GM19351 (cell line): ENCODE measurements at regions not wholly inside any gene's neighbourhood (a gene's known extent, or its start where the extent isn't known, plus 50 kb on each side); places are given as distances from the start of the nearest gene placed in this dataset.

Experiments used
- ATAC-seq: cut with Tn5 transposase; IDR thresholded peaks from one replicate; pipeline ENCODE4 v1.9.1; 2021; ENCODE audit warnings: mild to moderate bottlenecking, moderate library complexity; ENCODE audit not compliant: unreplicated experiment

GRCh38 chr1:58861506-58861905 is 77.7 kb upstream of the JUN start:
- no peak for ATAC-seq

- no peak for ATAC-seq
These were observed 79.0 kb upstream of the JUN start for GRCh38 chr1:58862728-58863385.

GRCh38 chr1:58864654-58865053 is 80.8 kb upstream of the JUN start:
- ATAC-seq = no peak

- ATAC-seq = no peak
These were observed 82.7 kb upstream of the JUN start for GRCh38 chr1:58866578-58866977.

GRCh38 chr1:58869638-58870297 is 85.9 kb upstream of the JUN start:
- ATAC-seq = no peak

GRCh38 chr1:58870298-58870676 is 86.4 kb upstream of the JUN start:
- no peak for ATAC-seq

- ATAC-seq = no peak
These were observed 90.5 kb upstream of the JUN start for GRCh38 chr1:58874342-58874741.

- no peak for ATAC-seq
These were observed 91.2 kb upstream of the JUN start for GRCh38 chr1:58874757-58875755.

- no peak for ATAC-seq
These were observed 95.6 kb upstream of the JUN start for GRCh38 chr1:58879464-58879863.

GRCh38 chr1:58880592-58880991 is 96.7 kb upstream of the JUN start:
- ATAC-seq = no peak

GRCh38 chr1:58881471-58881994 is 97.7 kb upstream of the JUN start:
- no peak for ATAC-seq

GRCh38 chr1:58882322-58882948 is 98.6 kb upstream of the JUN start:
- ATAC-seq = no peak

GRCh38 chr1:58883037-58883887 is 99.4 kb upstream of the JUN start:
- no peak for ATAC-seq

GRCh38 chr1:58883888-58884482 is 100.1 kb upstream of the JUN start:
- ATAC-seq = no peak

GRCh38 chr1:58884706-58885661 is 101.1 kb upstream of the JUN start:
- ATAC-seq = no peak

GRCh38 chr1:58885998-58886397 is 102.2 kb upstream of the JUN start:
- no peak for ATAC-seq

GRCh38 chr1:58886611-58887010 is 102.8 kb upstream of the JUN start:
- ATAC-seq = no peak

- no peak for ATAC-seq
These were observed 103.2 kb upstream of the JUN start for GRCh38 chr1:58887059-58887458.
